PFSK-1 (cell line): ENCODE measurements at regions not wholly inside any gene's neighbourhood (a gene's known extent, or its start where the extent isn't known, plus 50 kb on each side); places are given as distances from the start of the nearest gene placed in this dataset.

Experiments
- FOXP2 ChIP-seq: optimal IDR thresholded peaks from 2 replicates; pipeline ENCODE3; 2011; ENCODE audit warnings: borderline replicate concordance, control low read depth, inconsistent platforms; ENCODE audit not compliant: insufficient read depth; ENCODE audit errors: extremely low read length, extremely low read depth
- POLR2AphosphoS5 ChIP-seq: IDR thresholded peaks from 2 replicates; pipeline ENCODE4 v1.6.1; 2012; ENCODE audit warnings: low read depth, mild to moderate bottlenecking, control low read depth, low read length, moderate library complexity
- SIN3A ChIP-seq: IDR thresholded peaks from 2 replicates; pipeline ENCODE4 v1.6.1; 2012; ENCODE audit warnings: mild to moderate bottlenecking, low read length, moderate library complexity, borderline replicate concordance; ENCODE audit not compliant: insufficient read depth
- TAF1 ChIP-seq: IDR thresholded peaks from 2 replicates; pipeline ENCODE4 v1.6.1; 2012; ENCODE audit warnings: low read length, control low read depth, borderline replicate concordance; ENCODE audit not compliant: insufficient read depth
- TF ChIP-seq, protein P1 (sequence below), 2 experiments: IDR thresholded peaks; 2 replicates each; pipeline versions ENCODE4 v1.6.1 to v1.8.0; 2011 to 2012; ENCODE audit warnings: low read depth in 2 of 2, low read length in 2 of 2, control low read depth in 1 of 2, inconsistent platforms in 1 of 2, mild to moderate bottlenecking in 1 of 2, moderate library complexity in 1 of 2; ENCODE audit not compliant: insufficient read depth in 1 of 2

- TF ChIP-seq SIN3A (no peak), FOXP2 (no peak), TAF1 (no peak), POLR2AphosphoS5 (no peak)
- TF ChIP-seq, protein P1, sequence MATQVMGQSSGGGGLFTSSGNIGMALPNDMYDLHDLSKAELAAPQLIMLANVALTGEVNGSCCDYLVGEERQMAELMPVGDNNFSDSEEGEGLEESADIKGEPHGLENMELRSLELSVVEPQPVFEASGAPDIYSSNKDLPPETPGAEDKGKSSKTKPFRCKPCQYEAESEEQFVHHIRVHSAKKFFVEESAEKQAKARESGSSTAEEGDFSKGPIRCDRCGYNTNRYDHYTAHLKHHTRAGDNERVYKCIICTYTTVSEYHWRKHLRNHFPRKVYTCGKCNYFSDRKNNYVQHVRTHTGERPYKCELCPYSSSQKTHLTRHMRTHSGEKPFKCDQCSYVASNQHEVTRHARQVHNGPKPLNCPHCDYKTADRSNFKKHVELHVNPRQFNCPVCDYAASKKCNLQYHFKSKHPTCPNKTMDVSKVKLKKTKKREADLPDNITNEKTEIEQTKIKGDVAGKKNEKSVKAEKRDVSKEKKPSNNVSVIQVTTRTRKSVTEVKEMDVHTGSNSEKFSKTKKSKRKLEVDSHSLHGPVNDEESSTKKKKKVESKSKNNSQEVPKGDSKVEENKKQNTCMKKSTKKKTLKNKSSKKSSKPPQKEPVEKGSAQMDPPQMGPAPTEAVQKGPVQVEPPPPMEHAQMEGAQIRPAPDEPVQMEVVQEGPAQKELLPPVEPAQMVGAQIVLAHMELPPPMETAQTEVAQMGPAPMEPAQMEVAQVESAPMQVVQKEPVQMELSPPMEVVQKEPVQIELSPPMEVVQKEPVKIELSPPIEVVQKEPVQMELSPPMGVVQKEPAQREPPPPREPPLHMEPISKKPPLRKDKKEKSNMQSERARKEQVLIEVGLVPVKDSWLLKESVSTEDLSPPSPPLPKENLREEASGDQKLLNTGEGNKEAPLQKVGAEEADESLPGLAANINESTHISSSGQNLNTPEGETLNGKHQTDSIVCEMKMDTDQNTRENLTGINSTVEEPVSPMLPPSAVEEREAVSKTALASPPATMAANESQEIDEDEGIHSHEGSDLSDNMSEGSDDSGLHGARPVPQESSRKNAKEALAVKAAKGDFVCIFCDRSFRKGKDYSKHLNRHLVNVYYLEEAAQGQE (IDR thresholded peaks at IDR 0.05; ENCODE audit: insufficient read depth in 1 of 2, low read depth in 2 of 2, low read length in 2 of 2) = no peak
Observed at GRCh38 chr3:14352002-14352627, 50.3 kb upstream of the SLC6A6 start.
